KOPT-K1 (cell line): ENCODE measurements at regions not wholly inside any gene's neighbourhood (a gene's known extent, or its start where the extent isn't known, plus 50 kb on each side); places are given as distances from the start of the nearest gene placed in this dataset.

Experiments
- H3K27ac ChIP-seq: fragments of 200-600 bp; sonication (generic); 2 replicates; pipeline ENCODE4 v1.5.1; 2016; ENCODE audit warnings: antibody characterized with exemption, mild to moderate bottlenecking, low read depth, low read length; ENCODE audit not compliant: poor library complexity, severe bottlenecking
- H3K36me3 ChIP-seq: fragments of 200-600 bp; sonication (generic); 2 replicates; pipeline ENCODE4 v1.5.1; 2017; ENCODE audit warnings: antibody characterized with exemption, mild to moderate bottlenecking, low read length, moderate library complexity; ENCODE audit not compliant: insufficient read depth
- H3K9me3 ChIP-seq: fragments of 200-600 bp; sonication (generic); 2 replicates; pipeline ENCODE4 v1.5.1; 2017; ENCODE audit warnings: antibody characterized with exemption, low read length, mild to moderate bottlenecking; ENCODE audit not compliant: insufficient read depth, poor library complexity, severe bottlenecking

- no peaks in the 10 kb centered on the region for H3K36me3 ChIP-seq
- H3K9me3 ChIP-seq, result no peaks in the 10 kb centered on the region
- H3K27ac ChIP-seq, result no peak overlapping the region
Measured at GRCh38 chr13:88887045-88887662, 1216.0 kb downstream of the SLITRK5 start.

- Histone ChIP-seq H3K27ac (no peak overlapping the region), H3K36me3 (no peaks in the 10 kb centered on the region), H3K9me3 (no peaks in the 10 kb centered on the region)
Measured at GRCh38 chr13:88895261-88895941, 1224.2 kb downstream of the SLITRK5 start.

GRCh38 chr13:88896466-88896865 lies 1225.3 kb downstream of the SLITRK5 start:
- H3K27ac ChIP-seq, result no peak overlapping the region
- no peaks in the 10 kb centered on the region for H3K36me3 ChIP-seq
- H3K9me3 ChIP-seq, result no peaks in the 10 kb centered on the region

GRCh38 chr13:88908961-88909441 lies 1237.8 kb downstream of the SLITRK5 start:
- Histone ChIP-seq H3K9me3 (no peaks in the 10 kb centered on the region), H3K27ac (no peak overlapping the region), H3K36me3 (no peaks in the 10 kb centered on the region)

GRCh38 chr13:88919970-88920628 lies 1248.9 kb downstream of the SLITRK5 start:
- Histone ChIP-seq H3K36me3 (no peaks in the 10 kb centered on the region), H3K27ac (peak overlapping the region; percentile 72), H3K9me3 (no peaks in the 10 kb centered on the region)

GRCh38 chr13:88925954-88926353 lies 1254.8 kb downstream of the SLITRK5 start:
- no peaks in the 10 kb centered on the region for H3K36me3 ChIP-seq
- H3K9me3 ChIP-seq, result peaks cover 18% of the 10 kb centered on the region
- H3K27ac ChIP-seq, result no peak overlapping the region

- H3K36me3 ChIP-seq, result no peaks in the 10 kb centered on the region
- no peak overlapping the region for H3K27ac ChIP-seq
- H3K9me3 ChIP-seq, result peaks cover 18% of the 10 kb centered on the region
Measured at GRCh38 chr13:88926890-88927502, 1255.8 kb downstream of the SLITRK5 start.

GRCh38 chr13:88932950-88933349 lies 1261.8 kb downstream of the SLITRK5 start:
- Histone ChIP-seq H3K9me3 (no peaks in the 10 kb centered on the region), H3K36me3 (no peaks in the 10 kb centered on the region), H3K27ac (peak overlapping the region; percentile 18)

GRCh38 chr13:88937384-88937783 lies 1266.2 kb downstream of the SLITRK5 start:
- H3K27ac ChIP-seq, result no peak overlapping the region
- no peaks in the 10 kb centered on the region for H3K36me3 ChIP-seq
- no peaks in the 10 kb centered on the region for H3K9me3 ChIP-seq

- Histone ChIP-seq H3K27ac (no peak overlapping the region), H3K36me3 (no peaks in the 10 kb centered on the region), H3K9me3 (no peaks in the 10 kb centered on the region)
Measured at GRCh38 chr13:88945793-88946192, 1274.6 kb downstream of the SLITRK5 start.

GRCh38 chr13:88948501-88948900 lies 1277.3 kb downstream of the SLITRK5 start:
- Histone ChIP-seq H3K36me3 (no peaks in the 10 kb centered on the region), H3K27ac (no peak overlapping the region), H3K9me3 (no peaks in the 10 kb centered on the region)

- H3K9me3 ChIP-seq, result no peaks in the 10 kb centered on the region
- H3K27ac ChIP-seq, result no peak overlapping the region
- no peaks in the 10 kb centered on the region for H3K36me3 ChIP-seq
Measured at GRCh38 chr13:88958821-88959220, 1287.7 kb downstream of the SLITRK5 start.

GRCh38 chr13:88976466-88976865 lies 1305.3 kb downstream of the SLITRK5 start:
- Histone ChIP-seq H3K36me3 (no peaks in the 10 kb centered on the region), H3K9me3 (no peaks in the 10 kb centered on the region), H3K27ac (no peak overlapping the region)

GRCh38 chr13:88978607-88979006 lies 1307.4 kb downstream of the SLITRK5 start:
- Histone ChIP-seq H3K36me3 (no peaks in the 10 kb centered on the region), H3K9me3 (no peaks in the 10 kb centered on the region), H3K27ac (no peak overlapping the region)

- Histone ChIP-seq H3K9me3 (no peaks in the 10 kb centered on the region), H3K27ac (no peak overlapping the region), H3K36me3 (no peaks in the 10 kb centered on the region)
Measured at GRCh38 chr13:88979465-88980175, 1308.4 kb downstream of the SLITRK5 start.
